ENCODE measurements at regions not wholly inside any gene's neighbourhood (a gene's known extent, or its start where the extent isn't known, plus 50 kb on each side); places are given as distances from the start of the nearest gene placed in this dataset.

DNA sequence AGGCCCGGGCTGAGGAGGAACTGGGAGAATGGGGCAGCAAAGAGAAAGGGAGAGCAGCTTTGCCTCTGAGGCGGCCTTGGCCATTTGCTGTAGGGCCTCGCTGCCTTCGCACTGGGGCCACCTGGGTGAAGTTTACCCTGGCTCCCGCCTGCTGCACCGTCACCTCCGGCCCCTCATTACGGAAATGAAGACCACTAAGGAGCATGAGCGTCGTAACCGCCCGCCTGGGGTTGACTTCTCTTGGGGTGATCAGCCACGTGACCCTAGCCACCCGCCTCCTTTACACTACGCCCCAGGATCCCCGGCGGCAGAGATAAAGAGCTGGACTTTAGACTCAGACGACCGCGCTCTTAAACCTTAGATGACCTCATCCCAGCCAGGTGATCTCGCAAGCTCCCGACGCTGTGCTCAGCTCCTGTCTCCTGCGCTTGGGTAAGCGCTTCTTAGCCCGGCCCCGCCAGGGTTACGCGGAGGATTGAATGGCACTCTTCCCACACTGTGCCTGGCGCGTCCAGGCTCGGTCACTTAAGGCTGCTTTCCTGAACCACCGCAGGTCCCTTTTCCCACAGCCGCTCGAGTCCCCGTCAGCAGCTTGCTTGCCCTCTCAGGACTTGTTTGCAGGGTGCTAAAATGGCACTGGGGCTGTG is 107.9 kb upstream of the LARP1 start:
- peak overlapping the region; percentile 95 for H3K27ac Mint-ChIP-seq
- TF ChIP-seq, protein P1, sequence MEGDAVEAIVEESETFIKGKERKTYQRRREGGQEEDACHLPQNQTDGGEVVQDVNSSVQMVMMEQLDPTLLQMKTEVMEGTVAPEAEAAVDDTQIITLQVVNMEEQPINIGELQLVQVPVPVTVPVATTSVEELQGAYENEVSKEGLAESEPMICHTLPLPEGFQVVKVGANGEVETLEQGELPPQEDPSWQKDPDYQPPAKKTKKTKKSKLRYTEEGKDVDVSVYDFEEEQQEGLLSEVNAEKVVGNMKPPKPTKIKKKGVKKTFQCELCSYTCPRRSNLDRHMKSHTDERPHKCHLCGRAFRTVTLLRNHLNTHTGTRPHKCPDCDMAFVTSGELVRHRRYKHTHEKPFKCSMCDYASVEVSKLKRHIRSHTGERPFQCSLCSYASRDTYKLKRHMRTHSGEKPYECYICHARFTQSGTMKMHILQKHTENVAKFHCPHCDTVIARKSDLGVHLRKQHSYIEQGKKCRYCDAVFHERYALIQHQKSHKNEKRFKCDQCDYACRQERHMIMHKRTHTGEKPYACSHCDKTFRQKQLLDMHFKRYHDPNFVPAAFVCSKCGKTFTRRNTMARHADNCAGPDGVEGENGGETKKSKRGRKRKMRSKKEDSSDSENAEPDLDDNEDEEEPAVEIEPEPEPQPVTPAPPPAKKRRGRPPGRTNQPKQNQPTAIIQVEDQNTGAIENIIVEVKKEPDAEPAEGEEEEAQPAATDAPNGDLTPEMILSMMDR (IDR thresholded peaks at IDR 0.05; ENCODE audit: unreplicated experiment): no peak
- peaks cover 12% of the 10 kb centered on the region for H3K4me1 Mint-ChIP-seq (ENCODE audit: low read depth)
- peak overlapping the region; percentile 70 for H3K4me3 Mint-ChIP-seq (ENCODE audit: low read depth)
- no peaks in the 10 kb centered on the region for H3K36me3 Mint-ChIP-seq (ENCODE audit: insufficient read depth)
- peaks cover 18% of the 10 kb centered on the region for H3K9me3 Mint-ChIP-seq (ENCODE audit: low read depth)
- peak; percentile 36 for DNase-seq (ENCODE audit: low spot score, unreplicated experiment)
- peaks cover 4% of the 10 kb centered on the region for H3K27me3 Mint-ChIP-seq

DNA sequence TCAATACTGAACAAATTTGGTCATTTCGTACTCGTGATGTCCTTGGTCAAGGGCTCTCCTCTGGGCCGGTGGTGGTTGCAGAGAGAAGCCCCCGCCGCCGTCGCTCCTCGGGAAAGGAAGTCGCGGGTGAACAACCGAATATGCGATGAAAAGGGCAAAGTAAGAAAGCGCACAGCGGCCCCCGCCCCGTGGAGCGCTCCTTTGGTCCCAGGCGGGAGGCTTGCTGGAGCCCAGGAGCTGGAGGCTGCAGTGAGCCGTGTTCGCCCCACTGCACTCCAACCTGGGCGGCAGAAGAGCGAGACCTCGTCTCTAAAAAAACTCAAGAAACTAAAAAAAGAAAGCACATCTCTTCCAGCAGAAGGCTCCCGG is 108.4 kb upstream of the LARP1 start:
- peak overlapping the region; percentile 70 for H3K4me3 Mint-ChIP-seq (ENCODE audit: low read depth)
- H3K36me3 Mint-ChIP-seq (ENCODE audit: insufficient read depth): no peaks in the 10 kb centered on the region
- peaks cover 4% of the 10 kb centered on the region for H3K27me3 Mint-ChIP-seq
- no peak for DNase-seq (ENCODE audit: low spot score, unreplicated experiment)
- TF ChIP-seq, protein P1 (IDR thresholded peaks at IDR 0.05; ENCODE audit: unreplicated experiment): no peak
- peaks cover 12% of the 10 kb centered on the region for H3K4me1 Mint-ChIP-seq (ENCODE audit: low read depth)
- peaks cover 18% of the 10 kb centered on the region for H3K9me3 Mint-ChIP-seq (ENCODE audit: low read depth)
- peak overlapping the region; percentile 95 for H3K27ac Mint-ChIP-seq

DNA sequence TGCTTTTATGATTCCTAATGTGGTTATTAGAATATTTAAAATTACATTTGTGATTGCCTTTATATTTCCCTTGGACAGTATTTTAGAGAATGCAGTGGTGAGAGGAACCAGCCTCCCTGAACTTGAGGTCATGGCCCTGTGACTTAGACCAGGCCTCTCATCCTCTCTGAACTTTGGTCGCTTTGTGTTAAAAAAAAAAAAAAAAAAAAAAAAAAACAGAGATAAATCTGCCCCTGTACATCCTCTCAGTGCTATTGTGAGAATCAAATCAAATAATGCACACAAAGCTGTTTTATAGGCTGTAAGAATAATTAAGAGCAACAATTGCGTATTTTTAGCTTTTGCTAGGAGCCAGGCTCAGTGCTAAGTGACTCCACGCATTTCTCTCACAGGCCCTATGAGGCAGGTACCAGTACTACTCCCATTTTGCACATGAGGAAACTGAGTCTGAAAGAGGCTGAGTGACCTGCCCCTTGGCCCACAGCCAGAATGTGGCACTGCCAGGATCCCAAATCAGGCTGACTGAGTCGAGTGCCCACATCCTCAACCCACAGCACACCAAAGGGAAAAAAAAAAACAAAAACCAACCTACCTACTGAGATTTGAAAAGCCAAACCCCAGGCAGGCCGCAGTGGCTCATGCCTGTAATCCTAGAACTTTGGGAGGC is 110.3 kb upstream of the LARP1 start:
- TF ChIP-seq, protein P1 (IDR thresholded peaks at IDR 0.05; ENCODE audit: unreplicated experiment): no peak
- Mint-ChIP-seq H3K36me3 (ENCODE audit: insufficient read depth) (no peaks in the 10 kb centered on the region), H3K9me3 (ENCODE audit: low read depth) (peaks cover 18% of the 10 kb centered on the region), H3K4me3 (ENCODE audit: low read depth) (no peak overlapping the region), H3K27ac (no peak overlapping the region), H3K4me1 (ENCODE audit: low read depth) (peaks cover 12% of the 10 kb centered on the region), H3K27me3 (peaks cover 4% of the 10 kb centered on the region)
- DNase-seq (ENCODE audit: low spot score, unreplicated experiment): no peak

DNA sequence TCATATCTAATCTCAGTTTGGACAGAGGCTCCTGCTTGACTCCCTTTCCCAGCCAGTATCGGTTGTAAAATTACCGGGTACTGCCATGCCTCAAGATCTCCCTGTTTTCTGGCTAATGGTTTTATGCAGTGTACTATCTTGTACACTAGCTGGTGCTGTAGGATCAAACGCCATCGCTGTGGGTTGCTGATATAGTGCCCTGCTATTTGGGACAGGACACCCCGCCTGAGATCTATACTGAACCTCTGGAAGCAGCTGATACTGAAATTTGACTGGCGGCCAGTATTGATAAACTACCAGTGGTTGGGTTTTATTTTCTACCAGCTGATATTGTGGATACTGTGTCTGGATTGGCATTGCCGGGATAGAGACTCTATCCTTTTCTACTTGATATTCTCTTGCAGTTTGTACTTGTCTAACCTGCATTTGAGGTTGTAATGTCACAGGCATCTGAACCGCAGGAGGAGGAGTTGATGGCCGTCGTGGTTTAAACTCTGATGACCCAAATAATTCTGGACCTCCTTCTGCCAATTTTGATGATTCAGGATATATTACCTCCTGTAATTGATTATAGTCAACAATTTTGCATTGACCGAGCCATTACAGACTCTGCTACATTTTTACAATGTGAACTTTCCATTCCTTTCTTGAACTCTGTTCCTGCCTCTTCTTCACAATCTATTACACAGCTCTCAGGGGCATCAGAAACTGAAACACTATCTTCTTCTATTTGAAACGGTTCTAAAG is 112.5 kb upstream of the LARP1 start:
- Mint-ChIP-seq H3K9me3 (ENCODE audit: low read depth) (peaks cover 18% of the 10 kb centered on the region), H3K27ac (no peak overlapping the region)
- no peak for DNase-seq (ENCODE audit: low spot score, unreplicated experiment)

More for the DNA sequence above, 112.5 kb upstream of the LARP1 start:
- peaks cover 4% of the 10 kb centered on the region for H3K27me3 Mint-ChIP-seq
- H3K4me3 Mint-ChIP-seq (ENCODE audit: low read depth): no peak overlapping the region
- peaks cover 7% of the 10 kb centered on the region for H3K4me1 Mint-ChIP-seq (ENCODE audit: low read depth)
- no peaks in the 10 kb centered on the region for H3K36me3 Mint-ChIP-seq (ENCODE audit: insufficient read depth)
- TF ChIP-seq, protein P1 (IDR thresholded peaks at IDR 0.05; ENCODE audit: unreplicated experiment): no peak

Data from progenitor cell of endocrine pancreas (in vitro differentiated cells).